EH (cell line): ENCODE measurements at regions not wholly inside any gene's neighbourhood (a gene's known extent, or its start where the extent isn't known, plus 50 kb on each side); places are given as distances from the start of the nearest gene placed in this dataset.
A peak's percentile ranks its signal among the peaks of the same experiment; 100 is the strongest.

ENCODE experiments used
- DNase-seq: peaks from one replicate; pipeline ENCODE4 v3.0.0-alpha.2; 2015; ENCODE audit warnings: low read depth

- DNase-seq, result no peak
Measured at GRCh38 chr4:122555216-122555615, 65.7 kb downstream of the IL21 start.

GRCh38 chr4:122553432-122553831 lies 67.4 kb downstream of the IL21 start:
- DNase-seq, result no peak

GRCh38 chr4:122552898-122553297 lies 68.0 kb downstream of the IL21 start:
- DNase-seq, result no peak

GRCh38 chr4:122548886-122549630 lies 71.8 kb downstream of the IL21 start:
- no peak for DNase-seq

- no peak for DNase-seq
Measured at GRCh38 chr4:122548452-122548851, 72.4 kb downstream of the IL21 start.

- peak; percentile 50 for DNase-seq
Measured at GRCh38 chr4:122542411-122543236, 78.2 kb downstream of the IL21 start.

- no peak for DNase-seq
Measured at GRCh38 chr4:122541996-122542395, 78.9 kb downstream of the IL21 start.

GRCh38 chr4:122540838-122541237 lies 80.0 kb downstream of the IL21 start:
- DNase-seq, result no peak

- DNase-seq, result peak; percentile 4
Measured at GRCh38 chr4:122539861-122540465, 80.9 kb downstream of the IL21 start.

- no peak for DNase-seq
Measured at GRCh38 chr4:122537388-122538135, 81.0 kb upstream of the IL2 start.

GRCh38 chr4:122536001-122536400 lies 79.5 kb upstream of the IL2 start:
- no peak for DNase-seq

GRCh38 chr4:122534776-122535175 lies 78.3 kb upstream of the IL2 start:
- no peak for DNase-seq

- no peak for DNase-seq
Measured at GRCh38 chr4:122533841-122534240, 77.3 kb upstream of the IL2 start.

- no peak for DNase-seq
Measured at GRCh38 chr4:122532766-122533165, 76.2 kb upstream of the IL2 start.

GRCh38 chr4:122531514-122531913 lies 75.0 kb upstream of the IL2 start:
- DNase-seq, result no peak

GRCh38 chr4:122531038-122531437 lies 74.5 kb upstream of the IL2 start:
- no peak for DNase-seq

GRCh38 chr4:122528879-122529278 lies 72.4 kb upstream of the IL2 start:
- DNase-seq, result no peak

- DNase-seq, result no peak
Measured at GRCh38 chr4:122525865-122526264, 69.3 kb upstream of the IL2 start.

- DNase-seq, result no peak
Measured at GRCh38 chr4:122524176-122524575, 67.7 kb upstream of the IL2 start.

GRCh38 chr4:122522944-122523343 lies 66.4 kb upstream of the IL2 start:
- DNase-seq, result no peak

GRCh38 chr4:122517345-122517744 lies 60.8 kb upstream of the IL2 start:
- DNase-seq, result no peak

GRCh38 chr4:122516376-122516775 lies 59.9 kb upstream of the IL2 start:
- DNase-seq, result no peak
